ENCODE measurements at regions not wholly inside any gene's neighbourhood (a gene's known extent, or its start where the extent isn't known, plus 50 kb on each side); places are given as distances from the start of the nearest gene placed in this dataset.

GRCh38 chr15:37789881-37790280 lies 144.6 kb upstream of the TMCO5A start:
- no peak for DNase-seq (ENCODE audit: low spot score)

GRCh38 chr15:37791693-37792092 lies 142.7 kb upstream of the TMCO5A start:
- DNase-seq (ENCODE audit: low spot score) = no peak

GRCh38 chr15:37792351-37792750 lies 142.1 kb upstream of the TMCO5A start:
- no peak for DNase-seq (ENCODE audit: low spot score)

GRCh38 chr15:37793851-37794250 lies 140.6 kb upstream of the TMCO5A start:
- DNase-seq (ENCODE audit: low spot score) = no peak

- DNase-seq (ENCODE audit: low spot score) = no peak
These were observed 139.5 kb upstream of the TMCO5A start for GRCh38 chr15:37794947-37795346.

- DNase-seq (ENCODE audit: low spot score) = no peak
These were observed 132.9 kb upstream of the TMCO5A start for GRCh38 chr15:37801529-37801928.

GRCh38 chr15:37806808-37807207 lies 127.6 kb upstream of the TMCO5A start:
- DNase-seq (ENCODE audit: low spot score) = no peak

GRCh38 chr15:37810381-37810780 lies 124.1 kb upstream of the TMCO5A start:
- no peak for DNase-seq (ENCODE audit: low spot score)

GRCh38 chr15:37813306-37813705 lies 121.1 kb upstream of the TMCO5A start:
- DNase-seq (ENCODE audit: low spot score) = no peak

- no peak for DNase-seq (ENCODE audit: low spot score)
These were observed 119.5 kb upstream of the TMCO5A start for GRCh38 chr15:37814847-37815515.

- DNase-seq (ENCODE audit: low spot score) = no peak
These were observed 116.2 kb upstream of the TMCO5A start for GRCh38 chr15:37818152-37818677.

- no peak for DNase-seq (ENCODE audit: low spot score)
These were observed 115.2 kb upstream of the TMCO5A start for GRCh38 chr15:37819191-37819590.

- DNase-seq (ENCODE audit: low spot score) = no peak
These were observed 113.9 kb upstream of the TMCO5A start for GRCh38 chr15:37820380-37821128.

- DNase-seq (ENCODE audit: low spot score) = no peak
These were observed 110.7 kb upstream of the TMCO5A start for GRCh38 chr15:37823601-37824275.

GRCh38 chr15:37824717-37825382 lies 109.6 kb upstream of the TMCO5A start:
- no peak for DNase-seq (ENCODE audit: low spot score)

GRCh38 chr15:37837276-37837675 lies 97.2 kb upstream of the TMCO5A start:
- no peak for DNase-seq (ENCODE audit: low spot score)

- DNase-seq (ENCODE audit: low spot score) = no peak
These were observed 86.7 kb upstream of the TMCO5A start for GRCh38 chr15:37847776-37848175.

GRCh38 chr15:37856109-37856508 lies 78.3 kb upstream of the TMCO5A start:
- no peak for DNase-seq (ENCODE audit: low spot score)

- no peak for DNase-seq (ENCODE audit: low spot score)
These were observed 73.5 kb upstream of the TMCO5A start for GRCh38 chr15:37860896-37861295.

- no peak for DNase-seq (ENCODE audit: low spot score)
These were observed 68.8 kb upstream of the TMCO5A start for GRCh38 chr15:37865687-37866086.

- DNase-seq (ENCODE audit: low spot score) = no peak
These were observed 63.7 kb upstream of the TMCO5A start for GRCh38 chr15:37870711-37871110.

- no peak for DNase-seq (ENCODE audit: low spot score)
These were observed 61.8 kb upstream of the TMCO5A start for GRCh38 chr15:37872661-37873060.
